ENCODE measurements at regions not wholly inside any gene's neighbourhood (a gene's known extent, or its start where the extent isn't known, plus 50 kb on each side); places are given as distances from the start of the nearest gene placed in this dataset.
"Not testable (repeated sequence)": the region's sequence is repeated elsewhere in the genome, so short reads cannot be mapped to it uniquely, and the experiment has no call there.

GRCh38 chr9:82487935-82488312, 499.4 kb downstream of the SPATA31D1 start:
- 72 to 73% methylated on average over 2 of the region's 2 CpGs for WGBS, 2 donors
- Histone ChIP-seq H3K4me1 (peaks cover 0 to 32% (median 0%) of the 10 kb centered on the region in 3 donors), H3K27me3 (no peaks in the 10 kb centered on the region), H3K4me3 (no peak overlapping the region), H3K36me3 (no peaks in the 10 kb centered on the region), H3K9me3 (no peaks in the 10 kb centered on the region), H3K27ac (peak overlapping the region in 2 of 4 donors; percentile 42 to 75)
- intact Hi-C loops (cut with DNase I): no loop called here
- no peak for DNase-seq
- no peak for TF ChIP-seq POLR2A (IDR thresholded peaks at IDR 0.05)
- no peak for TF ChIP-seq CTCF (IDR thresholded peaks at IDR 0.05)

GRCh38 chr9:82488313-82489200, 500.0 kb downstream of the SPATA31D1 start:
- Histone ChIP-seq H3K36me3 (no peaks in the 10 kb centered on the region), H3K27ac (peak overlapping the region in 3 of 4 donors; percentile 42 to 75 (median 54))
- intact Hi-C loops (cut with DNase I): no loop called here

GRCh38 chr9:82489201-82489821, 500.7 kb downstream of the SPATA31D1 start:
- intact Hi-C loops (cut with DNase I): no loop called here
- Histone ChIP-seq H3K4me3 (no peak overlapping the region), H3K36me3 (no peaks in the 10 kb centered on the region), H3K27ac (peak overlapping the region in 3 of 4 donors; percentile 42 to 75 (median 54)), H3K9me3 (no peaks in the 10 kb centered on the region), H3K4me1 (peaks cover 0 to 32% (median 0%) of the 10 kb centered on the region in 3 donors), H3K27me3 (no peaks in the 10 kb centered on the region)
- TF ChIP-seq CTCF (IDR thresholded peaks at IDR 0.05) (no peak), POLR2A (IDR thresholded peaks at IDR 0.05) (no peak)
- 30 to 35% methylated on average over 5 of the region's 5 CpGs for WGBS, 2 donors
- DNase-seq: no peak

More at GRCh38 chr9:82488313-82489200, 500.0 kb downstream of the SPATA31D1 start:
- no peak overlapping the region for H3K4me3 ChIP-seq
- 43 to 49% methylated on average over 8 of the region's 8 CpGs for whole genome bisulfite sequencing, 2 donors
- peaks cover 0 to 32% (median 0%) of the 10 kb centered on the region in 3 donors for H3K4me1 ChIP-seq
- H3K27me3 ChIP-seq: no peaks in the 10 kb centered on the region
- no peak for DNase-seq
- no peak for TF ChIP-seq CTCF (IDR thresholded peaks at IDR 0.05)
- TF ChIP-seq POLR2A (IDR thresholded peaks at IDR 0.05): no peak
- H3K9me3 ChIP-seq: no peaks in the 10 kb centered on the region

- DNase-seq: no peak
- Histone ChIP-seq H3K4me1 (peaks cover 0 to 32% (median 0%) of the 10 kb centered on the region in 3 donors), H3K4me3 (no peak overlapping the region), H3K36me3 (no peaks in the 10 kb centered on the region), H3K9me3 (no peaks in the 10 kb centered on the region), H3K27ac (peak overlapping the region in 3 of 4 donors; percentile 39 to 75 (median 42)), H3K27me3 (no peaks in the 10 kb centered on the region)
- TF ChIP-seq CTCF (IDR thresholded peaks at IDR 0.05): no peak
- no peak for TF ChIP-seq POLR2A (IDR thresholded peaks at IDR 0.05)
- intact Hi-C loops (cut with DNase I): no loop called here
- WGBS, 2 donors: 9 to 11% methylated on average over 4 of the region's 4 CpGs
Measured at GRCh38 chr9:82490019-82490499, 501.5 kb downstream of the SPATA31D1 start.

- intact Hi-C loops (cut with DNase I); DNase-seq; H3K4me3 ChIP-seq; H3K36me3 ChIP-seq; H3K9me3 ChIP-seq; H3K27me3 ChIP-seq: not testable (repeated sequence)
- WGBS, 2 donors: 84 to 91% methylated on average over 5 of the region's 5 CpGs
- H3K27ac ChIP-seq: peak overlapping the region in 1 of 4 donors; percentile 75
- H3K4me1 ChIP-seq: peaks cover 0 to 32% (median 0%) of the 10 kb centered on the region in 3 donors
Measured at GRCh38 chr9:82490821-82491220, 502.2 kb downstream of the SPATA31D1 start.

Data from esophagus squamous epithelium (tissue), 5 donors.